SK-N-SH (cell line): ENCODE measurements at regions not wholly inside any gene's neighbourhood (a gene's known extent, or its start where the extent isn't known, plus 50 kb on each side); places are given as distances from the start of the nearest gene placed in this dataset.

Experiments
- ELF1 ChIP-seq: IDR thresholded peaks from 2 replicates; pipeline ENCODE4 v1.4.0; 2012
- EP300 ChIP-seq, 2 experiments: IDR thresholded peaks; 2 replicates each; pipeline versions ENCODE4 v1.4.0 to v1.6.1; 2012; ENCODE audit warnings: borderline replicate concordance in 1 of 2, low read depth in 1 of 2, low read length in 1 of 2
- EZH2phosphoT487 ChIP-seq: fragments of 200-600 bp; sonication (generic); IDR thresholded peaks from 2 replicates; pipeline ENCODE4 v1.6.1; 2017; ENCODE audit warnings: low read depth, mixed run types, mild to moderate bottlenecking, antibody characterized with exemption, moderate library complexity, borderline replicate concordance
- FOSL2 ChIP-seq: IDR thresholded peaks from 2 replicates; pipeline ENCODE4 v1.4.0; 2012; ENCODE audit warnings: low read depth, mild to moderate bottlenecking, moderate library complexity, borderline replicate concordance
- FOXM1 ChIP-seq: IDR thresholded peaks from 2 replicates; pipeline ENCODE4 v1.4.0; 2012; ENCODE audit warnings: low read depth, mild to moderate bottlenecking
- GABPA ChIP-seq: IDR thresholded peaks from 2 replicates; pipeline ENCODE4 v1.4.0; 2012; ENCODE audit warnings: low read depth, mild to moderate bottlenecking
- GATA2 ChIP-seq: sonication (generic); formaldehyde crosslinking; IDR thresholded peaks from 2 replicates; pipeline ENCODE4 v1.5.0; 2020; ENCODE audit warnings: mild to moderate bottlenecking, missing genetic modification reagents
- POLR2AphosphoS5 ChIP-seq: IDR thresholded peaks from 2 replicates; pipeline ENCODE4 v1.6.1; 2012; ENCODE audit warnings: low read depth, low read length
- RFX5 ChIP-seq: IDR thresholded peaks from 2 replicates; pipeline ENCODE4 v1.6.1; 2012; ENCODE audit warnings: mild to moderate bottlenecking, improper control_type of control experiment, low read length
- YY1 ChIP-seq: IDR thresholded peaks from 2 replicates; pipeline ENCODE4 v1.4.0; 2012; ENCODE audit warnings: low read depth, mild to moderate bottlenecking
- TF ChIP-seq, protein P1 (sequence below): fragments of 200-600 bp; sonication (generic); IDR thresholded peaks from 2 replicates; pipeline ENCODE4 v1.6.1; 2017; ENCODE audit warnings: antibody characterized with exemption, mild to moderate bottlenecking, moderate library complexity
- TF ChIP-seq, protein P2 (sequence below): IDR thresholded peaks from 2 replicates; pipeline ENCODE4; 2012
- TF ChIP-seq, protein P3 (sequence below): IDR thresholded peaks from 2 replicates; pipeline ENCODE4 v1.4.0; 2012; ENCODE audit warnings: low read depth
- TF ChIP-seq, protein P4 (sequence below): fragments of 150-350 bp; IDR thresholded peaks from 2 replicates; pipeline ENCODE4 v1.6.1; 2017; ENCODE audit warnings: antibody characterized with exemption, low read length, low read depth, borderline replicate concordance

DNA sequence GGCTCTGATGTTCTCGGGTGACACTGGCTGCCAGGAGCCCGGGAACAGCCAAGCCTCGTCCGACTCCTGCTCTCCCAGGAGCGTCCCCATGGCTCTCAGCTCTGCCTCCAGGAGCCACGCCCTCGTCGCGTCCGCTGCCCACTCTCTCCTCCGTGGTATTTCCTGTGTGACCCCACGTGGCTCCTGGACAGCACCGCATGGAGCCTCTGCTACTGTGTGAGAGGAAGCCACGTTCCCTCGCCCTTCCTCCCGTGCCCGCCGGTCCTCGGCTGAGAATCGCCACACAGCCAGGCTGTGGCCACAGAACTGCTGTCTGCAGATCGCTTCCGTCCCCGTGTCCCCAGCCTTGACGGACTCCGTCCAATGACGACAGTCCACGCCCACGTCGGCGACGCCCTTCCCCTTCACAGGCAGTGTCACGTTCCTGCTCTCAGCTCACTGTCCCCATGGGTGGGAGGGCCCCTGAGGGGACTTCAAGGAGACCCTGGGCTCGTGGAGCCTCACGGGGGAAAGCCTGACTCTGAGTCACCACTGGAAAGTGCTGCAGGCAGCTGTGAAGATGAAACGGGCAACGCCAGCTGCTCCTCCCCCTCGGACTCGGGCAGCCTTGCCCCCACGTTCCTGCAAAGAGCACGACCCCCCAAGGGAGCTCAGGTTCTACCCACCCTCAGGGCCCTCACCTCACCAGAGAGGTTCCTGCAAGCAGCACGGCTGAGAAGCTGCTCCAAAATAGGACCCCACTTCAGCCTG, 458.5 kb downstream of the BRD1 start:
- TF ChIP-seq, protein P1, sequence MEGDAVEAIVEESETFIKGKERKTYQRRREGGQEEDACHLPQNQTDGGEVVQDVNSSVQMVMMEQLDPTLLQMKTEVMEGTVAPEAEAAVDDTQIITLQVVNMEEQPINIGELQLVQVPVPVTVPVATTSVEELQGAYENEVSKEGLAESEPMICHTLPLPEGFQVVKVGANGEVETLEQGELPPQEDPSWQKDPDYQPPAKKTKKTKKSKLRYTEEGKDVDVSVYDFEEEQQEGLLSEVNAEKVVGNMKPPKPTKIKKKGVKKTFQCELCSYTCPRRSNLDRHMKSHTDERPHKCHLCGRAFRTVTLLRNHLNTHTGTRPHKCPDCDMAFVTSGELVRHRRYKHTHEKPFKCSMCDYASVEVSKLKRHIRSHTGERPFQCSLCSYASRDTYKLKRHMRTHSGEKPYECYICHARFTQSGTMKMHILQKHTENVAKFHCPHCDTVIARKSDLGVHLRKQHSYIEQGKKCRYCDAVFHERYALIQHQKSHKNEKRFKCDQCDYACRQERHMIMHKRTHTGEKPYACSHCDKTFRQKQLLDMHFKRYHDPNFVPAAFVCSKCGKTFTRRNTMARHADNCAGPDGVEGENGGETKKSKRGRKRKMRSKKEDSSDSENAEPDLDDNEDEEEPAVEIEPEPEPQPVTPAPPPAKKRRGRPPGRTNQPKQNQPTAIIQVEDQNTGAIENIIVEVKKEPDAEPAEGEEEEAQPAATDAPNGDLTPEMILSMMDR, result no peak
- TF ChIP-seq POLR2AphosphoS5 (no peak), RFX5 (no peak), YY1 (no peak), ELF1 (no peak), EP300 (IDR thresholded peaks at IDR 0.05; ENCODE audit: borderline replicate concordance in 1 of 2, low read depth in 1 of 2, low read length in 1 of 2) (no peak), FOXM1 (no peak), EZH2phosphoT487 (no peak), GATA2 (CRISPR knock-in tag) (no peak), FOSL2 (no peak), GABPA (no peak)
- TF ChIP-seq, protein P2, sequence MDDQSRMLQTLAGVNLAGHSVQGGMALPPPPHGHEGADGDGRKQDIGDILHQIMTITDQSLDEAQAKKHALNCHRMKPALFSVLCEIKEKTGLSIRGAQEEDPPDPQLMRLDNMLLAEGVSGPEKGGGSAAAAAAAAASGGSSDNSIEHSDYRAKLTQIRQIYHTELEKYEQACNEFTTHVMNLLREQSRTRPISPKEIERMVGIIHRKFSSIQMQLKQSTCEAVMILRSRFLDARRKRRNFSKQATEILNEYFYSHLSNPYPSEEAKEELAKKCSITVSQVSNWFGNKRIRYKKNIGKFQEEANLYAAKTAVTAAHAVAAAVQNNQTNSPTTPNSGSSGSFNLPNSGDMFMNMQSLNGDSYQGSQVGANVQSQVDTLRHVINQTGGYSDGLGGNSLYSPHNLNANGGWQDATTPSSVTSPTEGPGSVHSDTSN, result no peak
- TF ChIP-seq, protein P3, sequence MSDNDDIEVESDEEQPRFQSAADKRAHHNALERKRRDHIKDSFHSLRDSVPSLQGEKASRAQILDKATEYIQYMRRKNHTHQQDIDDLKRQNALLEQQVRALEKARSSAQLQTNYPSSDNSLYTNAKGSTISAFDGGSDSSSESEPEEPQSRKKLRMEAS, result no peak
- TF ChIP-seq, protein P4, sequence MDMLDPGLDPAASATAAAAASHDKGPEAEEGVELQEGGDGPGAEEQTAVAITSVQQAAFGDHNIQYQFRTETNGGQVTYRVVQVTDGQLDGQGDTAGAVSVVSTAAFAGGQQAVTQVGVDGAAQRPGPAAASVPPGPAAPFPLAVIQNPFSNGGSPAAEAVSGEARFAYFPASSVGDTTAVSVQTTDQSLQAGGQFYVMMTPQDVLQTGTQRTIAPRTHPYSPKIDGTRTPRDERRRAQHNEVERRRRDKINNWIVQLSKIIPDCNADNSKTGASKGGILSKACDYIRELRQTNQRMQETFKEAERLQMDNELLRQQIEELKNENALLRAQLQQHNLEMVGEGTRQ, result no peak
